ENCODE measurements at regions not wholly inside any gene's neighbourhood (a gene's known extent, or its start where the extent isn't known, plus 50 kb on each side); places are given as distances from the start of the nearest gene placed in this dataset.

GRCh38 chr2:67930156-67930555 lies 132.6 kb downstream of the C1D start:
- no peaks in the 10 kb centered on the region for H3K36me3 ChIP-seq (ENCODE audit: insufficient read depth, low read length)

GRCh38 chr2:67936969-67937368 lies 125.8 kb downstream of the C1D start:
- H3K79me2 ChIP-seq (ENCODE audit: insufficient read depth, low read length): no peaks in the 10 kb centered on the region
- H3K27ac ChIP-seq (ENCODE audit: low read length): no peak overlapping the region
- TF ChIP-seq CTCF (IDR thresholded peaks at IDR 0.05; ENCODE audit: borderline replicate concordance, extremely low read depth, low read length, poor library complexity, severe bottlenecking) (no peak), EZH2 (IDR thresholded peaks at IDR 0.05; ENCODE audit: borderline replicate concordance, low read depth, low read length, severe bottlenecking) (no peak)
- no peak overlapping the region for H3K4me2 ChIP-seq (ENCODE audit: insufficient read depth, low read length)
- H3K27me3 ChIP-seq (ENCODE audit: insufficient read depth, low read length, poor library complexity): no peaks in the 10 kb centered on the region
- H3K36me3 ChIP-seq (ENCODE audit: insufficient read depth, low read length): no peaks in the 10 kb centered on the region
- H3K4me1 ChIP-seq (ENCODE audit: insufficient read depth, low read length): no peaks in the 10 kb centered on the region
- H2AFZ ChIP-seq (ENCODE audit: low read depth, low read length): no peak overlapping the region
- no peak overlapping the region for H3K4me3 ChIP-seq (ENCODE audit: low read depth in 1 of 2, low read length in 2 of 2)
- DNase-seq (no peak), ATAC-seq (ENCODE audit: insufficient read depth, low read depth) (no peak)
- H3K9me3 ChIP-seq (ENCODE audit: insufficient read depth, low read length, severe bottlenecking): no peaks in the 10 kb centered on the region
- H4K20me1 ChIP-seq (ENCODE audit: insufficient read depth, low read length): no peaks in the 10 kb centered on the region
- no peak overlapping the region for H3K9ac ChIP-seq (ENCODE audit: low read depth, low read length)

More at GRCh38 chr2:67930156-67930555, 132.6 kb downstream of the C1D start:
- no peak overlapping the region for H2AFZ ChIP-seq (ENCODE audit: low read depth, low read length)
- H3K27me3 ChIP-seq (ENCODE audit: insufficient read depth, low read length, poor library complexity): peaks cover 9% of the 10 kb centered on the region
- no peak for ATAC-seq (ENCODE audit: insufficient read depth, low read depth)
- H3K4me1 ChIP-seq (ENCODE audit: insufficient read depth, low read length): no peaks in the 10 kb centered on the region
- H4K20me1 ChIP-seq (ENCODE audit: insufficient read depth, low read length): no peaks in the 10 kb centered on the region
- H3K9ac ChIP-seq (ENCODE audit: low read depth, low read length): no peak overlapping the region
- no peaks in the 10 kb centered on the region for H3K79me2 ChIP-seq (ENCODE audit: insufficient read depth, low read length)
- TF ChIP-seq EZH2 (IDR thresholded peaks at IDR 0.05; ENCODE audit: borderline replicate concordance, low read depth, low read length, severe bottlenecking) (no peak), CTCF (IDR thresholded peaks at IDR 0.05; ENCODE audit: borderline replicate concordance, extremely low read depth, low read length, poor library complexity, severe bottlenecking) (no peak)
- DNase-seq: no peak
- no peaks in the 10 kb centered on the region for H3K9me3 ChIP-seq (ENCODE audit: insufficient read depth, low read length, severe bottlenecking)
- no peak overlapping the region for H3K27ac ChIP-seq (ENCODE audit: low read length)
- no peak overlapping the region for H3K4me2 ChIP-seq (ENCODE audit: insufficient read depth, low read length)
- H3K4me3 ChIP-seq (ENCODE audit: low read depth in 1 of 2, low read length in 2 of 2): no peak overlapping the region

GRCh38 chr2:67938053-67938452 lies 124.8 kb downstream of the C1D start:
- no peak overlapping the region for H2AFZ ChIP-seq (ENCODE audit: low read depth, low read length)
- no peak for ATAC-seq (ENCODE audit: insufficient read depth, low read depth)
- no peak overlapping the region for H3K4me2 ChIP-seq (ENCODE audit: insufficient read depth, low read length)
- no peaks in the 10 kb centered on the region for H3K4me1 ChIP-seq (ENCODE audit: insufficient read depth, low read length)
- H3K27me3 ChIP-seq (ENCODE audit: insufficient read depth, low read length, poor library complexity): no peaks in the 10 kb centered on the region
- no peaks in the 10 kb centered on the region for H3K79me2 ChIP-seq (ENCODE audit: insufficient read depth, low read length)
- no peak overlapping the region for H3K4me3 ChIP-seq (ENCODE audit: low read depth in 1 of 2, low read length in 2 of 2)
- H4K20me1 ChIP-seq (ENCODE audit: insufficient read depth, low read length): no peaks in the 10 kb centered on the region
- no peaks in the 10 kb centered on the region for H3K9me3 ChIP-seq (ENCODE audit: insufficient read depth, low read length, severe bottlenecking)
- no peak overlapping the region for H3K27ac ChIP-seq (ENCODE audit: low read length)
- no peak for TF ChIP-seq EZH2 (IDR thresholded peaks at IDR 0.05; ENCODE audit: borderline replicate concordance, low read depth, low read length, severe bottlenecking)
- no peak for TF ChIP-seq CTCF (IDR thresholded peaks at IDR 0.05; ENCODE audit: borderline replicate concordance, extremely low read depth, low read length, poor library complexity, severe bottlenecking)
- no peak for DNase-seq
- H3K9ac ChIP-seq (ENCODE audit: low read depth, low read length): no peak overlapping the region
- H3K36me3 ChIP-seq (ENCODE audit: insufficient read depth, low read length): no peaks in the 10 kb centered on the region

GRCh38 chr2:67945056-67945455 lies 117.7 kb downstream of the C1D start:
- no peak for TF ChIP-seq CTCF (IDR thresholded peaks at IDR 0.05; ENCODE audit: borderline replicate concordance, extremely low read depth, low read length, poor library complexity, severe bottlenecking)
- TF ChIP-seq EZH2 (IDR thresholded peaks at IDR 0.05; ENCODE audit: borderline replicate concordance, low read depth, low read length, severe bottlenecking): no peak
- H3K27ac ChIP-seq (ENCODE audit: low read length): no peak overlapping the region
- H2AFZ ChIP-seq (ENCODE audit: low read depth, low read length): no peak overlapping the region
- H3K36me3 ChIP-seq (ENCODE audit: insufficient read depth, low read length): no peaks in the 10 kb centered on the region
- H3K9me3 ChIP-seq (ENCODE audit: insufficient read depth, low read length, severe bottlenecking): no peaks in the 10 kb centered on the region
- DNase-seq (no peak), ATAC-seq (ENCODE audit: insufficient read depth, low read depth) (no peak)
- H3K9ac ChIP-seq (ENCODE audit: low read depth, low read length): no peak overlapping the region
- no peaks in the 10 kb centered on the region for H3K27me3 ChIP-seq (ENCODE audit: insufficient read depth, low read length, poor library complexity)
- no peaks in the 10 kb centered on the region for H3K79me2 ChIP-seq (ENCODE audit: insufficient read depth, low read length)
- no peak overlapping the region for H3K4me3 ChIP-seq (ENCODE audit: low read depth in 1 of 2, low read length in 2 of 2)
- H3K4me1 ChIP-seq (ENCODE audit: insufficient read depth, low read length): no peaks in the 10 kb centered on the region
- H3K4me2 ChIP-seq (ENCODE audit: insufficient read depth, low read length): no peak overlapping the region
- no peaks in the 10 kb centered on the region for H4K20me1 ChIP-seq (ENCODE audit: insufficient read depth, low read length)

All from DND-41 (cell line).